Stimulated activated CD8-positive, alpha-beta memory T cell treated with anti-CD3 and anti-CD28 coated beads, Interleukin-4, amount 100 ng/mL, for 1 hour (primary cell): ENCODE measurements at regions not wholly inside any gene's neighbourhood (a gene's known extent, or its start where the extent isn't known, plus 50 kb on each side); places are given as distances from the start of the nearest gene placed in this dataset.
"Not testable (repeated sequence)": the region's sequence is repeated elsewhere in the genome, so short reads cannot be mapped to it uniquely, and the experiment has no call there.

Source experiments
- DNase-seq, 2 donors: peaks; one replicate each; pipeline ENCODE4 v3.0.0-alpha.2; 2020; ENCODE audit warnings: low read depth in 2 of 2, low spot score in 1 of 2

- DNase-seq, result no peak
Measured at GRCh38 chr15:35693886-35694285, 147.9 kb upstream of the DPH6 start.

- DNase-seq, result no peak
Measured at GRCh38 chr15:35695003-35695402, 149.0 kb upstream of the DPH6 start.

- DNase-seq, result no peak
Measured at GRCh38 chr15:35696767-35697231, 150.8 kb upstream of the DPH6 start.

GRCh38 chr15:35697549-35698299 lies 151.8 kb upstream of the DPH6 start:
- no peak for DNase-seq

DNA sequence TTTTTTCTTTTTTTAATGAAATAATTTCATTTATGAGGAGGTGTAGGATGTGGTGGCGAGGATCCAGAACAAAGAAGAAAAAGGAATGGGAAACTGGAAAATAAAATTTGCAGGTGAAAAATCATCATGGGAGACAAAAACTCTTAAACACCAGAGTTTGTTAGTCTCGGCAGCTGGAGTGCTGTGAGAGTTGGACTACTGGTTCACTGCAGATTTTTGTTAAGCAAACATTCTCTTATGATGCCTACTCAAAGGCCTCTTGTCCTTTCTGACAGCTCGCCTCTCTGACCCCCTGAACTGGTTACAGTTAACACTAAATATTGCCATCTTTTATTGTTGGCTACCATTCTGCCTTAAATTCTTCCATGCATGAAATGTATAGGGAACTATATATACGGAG lies 152.4 kb upstream of the DPH6 start:
- DNase-seq, result no peak

DNA sequence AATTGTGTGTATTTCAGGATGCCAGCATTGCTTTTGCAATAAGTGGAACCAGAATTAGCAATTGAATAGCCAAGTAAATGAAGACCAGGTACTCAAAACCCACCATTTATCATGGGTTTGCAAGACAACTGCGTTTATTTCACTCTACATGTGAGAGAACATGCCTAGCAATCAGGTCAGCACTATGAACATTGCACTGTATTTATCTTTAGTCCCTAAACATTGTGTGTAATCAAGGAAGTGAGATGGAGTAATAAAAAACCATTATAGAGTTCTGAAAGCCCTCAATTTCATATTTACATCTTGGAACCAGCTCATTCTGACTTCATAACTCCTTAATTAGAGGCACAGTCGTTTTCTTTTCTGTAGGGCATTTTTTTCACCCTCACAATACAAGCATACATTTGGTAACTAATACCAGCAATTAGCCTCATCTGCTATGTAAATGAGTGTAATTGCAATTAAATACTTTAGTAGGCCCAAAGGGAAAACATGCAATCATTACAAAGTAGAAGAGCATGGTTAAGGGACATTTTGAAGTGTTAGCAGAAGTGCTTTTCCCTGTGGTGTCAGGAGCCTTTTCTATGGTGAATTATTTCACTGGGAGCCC lies 153.1 kb upstream of the DPH6 start:
- DNase-seq, result no peak

DNA sequence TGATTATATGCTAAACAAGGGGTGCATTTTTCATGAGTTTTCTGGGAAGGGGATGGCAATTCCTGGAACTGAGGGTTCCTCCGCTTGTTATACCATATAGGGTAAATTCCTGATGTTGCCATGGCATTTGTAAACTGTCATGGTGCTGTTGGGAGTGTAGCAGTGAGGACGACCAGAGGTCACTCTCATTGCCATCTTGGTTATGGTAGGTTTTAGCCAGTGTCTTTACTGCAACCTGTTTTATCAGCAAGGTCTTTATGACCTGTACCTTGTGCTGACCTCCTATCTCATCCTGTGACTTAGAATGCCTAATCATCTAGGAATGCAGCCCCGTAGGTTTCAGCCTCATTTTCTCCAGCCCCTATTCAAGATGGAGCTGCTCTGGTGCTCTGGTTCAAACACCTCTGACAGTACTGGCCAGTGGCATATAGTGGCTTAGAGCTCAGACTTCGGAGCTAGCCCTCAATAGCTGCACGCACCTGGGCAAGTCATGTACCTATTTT lies 154.2 kb upstream of the DPH6 start:
- not testable (repeated sequence) for DNase-seq

DNA sequence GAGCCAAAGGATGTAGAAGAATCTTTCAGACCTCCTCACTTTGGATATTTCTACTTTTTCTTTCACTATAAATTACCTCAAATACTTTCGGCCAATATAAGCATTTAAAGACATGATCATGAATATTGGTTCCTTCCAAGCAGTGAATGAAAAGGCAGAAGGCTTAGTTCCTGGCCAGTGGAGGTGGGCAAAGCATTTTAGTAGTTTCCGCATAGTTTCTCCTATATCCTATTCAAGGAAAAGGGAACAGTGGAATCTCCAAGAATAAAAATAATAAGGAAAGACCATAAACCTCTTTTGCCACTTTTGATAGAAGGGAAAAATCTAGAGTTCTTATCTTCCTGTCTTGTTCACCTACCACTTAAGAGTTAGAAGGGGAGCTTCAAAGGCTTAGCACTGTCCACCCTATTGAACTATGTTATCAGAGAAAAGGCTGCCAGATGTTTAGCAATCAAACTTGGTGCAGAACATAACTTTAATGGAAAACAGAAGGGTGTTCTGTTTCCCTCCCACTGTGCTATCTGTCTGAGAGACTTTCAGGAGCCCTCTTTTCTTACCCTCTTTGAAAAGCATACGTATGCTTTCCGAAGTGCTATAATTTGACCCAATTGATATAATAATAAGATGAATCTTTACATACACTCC lies 155.6 kb upstream of the DPH6 start:
- no peak for DNase-seq

GRCh38 chr15:35702946-35703495 lies 157.1 kb upstream of the DPH6 start:
- no peak for DNase-seq

GRCh38 chr15:35705030-35705883 lies 159.3 kb upstream of the DPH6 start:
- DNase-seq, result no peak

GRCh38 chr15:35705884-35706585 lies 160.1 kb upstream of the DPH6 start:
- DNase-seq, result no peak

- no peak for DNase-seq
Measured at GRCh38 chr15:35712956-35713355, 167.0 kb upstream of the DPH6 start.

DNA sequence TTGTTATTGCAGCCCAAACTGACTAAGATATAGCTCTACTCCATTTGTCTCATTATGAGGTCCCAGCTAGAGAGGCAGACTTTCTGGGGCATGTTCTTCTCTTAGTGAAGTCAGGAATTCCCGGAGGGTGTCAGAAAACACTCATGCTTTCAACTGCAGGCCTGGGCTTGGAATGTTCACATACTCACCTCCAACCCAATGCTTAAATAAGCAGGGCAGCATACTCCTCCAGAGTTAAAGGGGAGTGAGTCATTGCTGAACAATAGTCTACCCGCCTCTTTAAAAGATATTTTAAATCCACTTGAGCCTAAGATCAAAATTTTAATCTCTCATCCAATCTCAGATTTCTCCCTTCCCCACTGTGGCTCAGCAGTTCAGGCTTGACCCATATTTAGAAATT lies 167.8 kb upstream of the DPH6 start:
- DNase-seq, result no peak

GRCh38 chr15:35717721-35718120 lies 171.8 kb upstream of the DPH6 start:
- DNase-seq, result no peak

DNA sequence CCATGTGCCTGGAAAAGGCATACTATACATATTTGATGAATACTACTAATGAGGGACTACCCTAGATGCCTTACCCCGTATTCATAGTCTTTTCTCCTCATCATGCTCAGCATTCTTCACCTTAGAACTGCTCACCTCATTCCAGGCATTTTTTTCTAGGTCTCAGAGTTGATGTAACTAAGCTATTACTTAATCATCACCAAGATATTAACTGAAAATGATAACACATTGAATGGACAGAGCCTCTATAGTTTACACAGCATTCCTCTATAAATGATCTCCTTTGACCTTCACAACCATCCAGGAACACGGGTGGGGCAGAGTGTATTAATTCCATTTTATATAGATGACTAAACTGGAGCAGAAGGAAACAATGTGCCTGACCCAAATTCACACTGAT lies 174.1 kb upstream of the DPH6 start:
- no peak for DNase-seq

DNA sequence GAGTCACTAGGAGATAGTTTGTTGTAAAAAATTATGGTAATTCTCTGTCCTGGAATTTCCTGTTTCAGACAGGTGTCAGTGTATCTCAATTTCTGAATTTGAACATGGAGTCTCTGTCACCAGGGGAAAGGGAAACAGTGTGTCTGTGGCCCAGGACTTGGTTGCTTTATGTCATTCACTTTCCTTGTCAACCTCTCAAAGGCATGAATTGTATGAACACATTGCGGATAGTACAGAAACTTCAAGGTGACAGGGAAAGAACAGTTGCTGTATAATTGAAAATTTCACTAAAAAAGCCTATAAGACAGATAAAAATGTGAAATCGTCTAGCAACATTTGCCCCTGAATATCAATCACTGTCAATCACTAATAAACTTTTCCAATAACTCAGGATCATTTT lies 175.0 kb upstream of the DPH6 start:
- DNase-seq, result no peak

- no peak for DNase-seq
Measured at GRCh38 chr15:35721751-35722150, 175.8 kb upstream of the DPH6 start.

GRCh38 chr15:35722501-35722900 lies 176.5 kb upstream of the DPH6 start:
- DNase-seq, result no peak

DNA sequence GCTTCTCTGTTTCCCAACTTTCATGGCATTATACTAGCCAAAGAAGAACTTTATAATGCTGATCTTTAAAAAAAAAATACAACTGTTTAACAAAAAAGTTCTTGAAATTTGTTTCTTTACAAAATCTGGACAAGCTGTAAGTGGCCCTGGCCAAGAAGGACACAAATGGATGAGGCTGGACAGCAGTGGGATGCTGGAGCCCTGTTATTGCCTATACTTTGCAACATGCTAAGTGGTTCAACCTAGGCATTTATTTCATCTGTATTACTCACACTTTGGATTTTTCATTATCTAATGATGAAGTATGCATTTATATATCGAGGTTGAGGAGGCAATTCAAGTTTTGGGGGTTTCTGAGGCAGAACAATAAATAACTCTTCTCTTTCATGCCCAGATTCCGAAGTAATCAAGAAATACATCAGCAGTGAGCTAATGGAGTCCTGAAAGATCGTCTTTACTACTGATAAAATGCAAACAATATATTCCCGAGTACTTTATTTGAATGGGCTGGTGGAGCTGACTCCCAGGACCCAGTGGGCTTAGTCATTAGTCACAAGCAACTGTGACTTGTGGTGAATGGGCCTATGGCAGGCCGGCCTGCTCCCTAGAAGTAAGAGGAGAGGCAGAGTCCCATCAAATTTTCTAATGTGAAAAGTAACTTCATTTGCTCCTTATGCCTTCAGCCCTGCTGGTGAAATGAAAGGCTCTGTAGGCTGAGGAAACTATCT lies 177.3 kb upstream of the DPH6 start:
- no peak for DNase-seq

DNA sequence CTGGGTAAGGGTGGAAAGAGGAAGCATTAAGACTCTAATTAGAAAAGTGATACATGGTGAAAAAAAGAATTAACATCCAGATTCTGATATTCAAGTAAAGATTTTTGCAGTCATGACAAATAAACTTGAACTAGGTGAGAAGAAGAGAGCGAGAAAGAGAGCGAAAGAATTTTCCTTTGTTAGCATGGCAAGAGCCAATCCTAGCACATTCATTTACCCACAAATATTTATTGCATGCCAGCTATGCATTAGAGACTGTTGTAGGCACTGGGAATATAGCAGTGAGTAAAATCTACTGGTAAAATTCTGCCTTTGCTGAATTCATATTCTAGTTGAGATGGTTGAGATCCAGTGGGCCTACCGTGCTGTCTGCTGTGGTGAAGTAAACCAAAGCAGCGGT lies 177.9 kb upstream of the DPH6 start:
- no peak for DNase-seq
